HG03280 (cell line): ENCODE measurements at regions not wholly inside any gene's neighbourhood (a gene's known extent, or its start where the extent isn't known, plus 50 kb on each side); places are given as distances from the start of the nearest gene placed in this dataset.
"Not testable (repeated sequence)": the region's sequence is repeated elsewhere in the genome, so short reads cannot be mapped to it uniquely, and the experiment has no call there.

Experiments used
- ATAC-seq: cut with Tn5 transposase; IDR thresholded peaks from one replicate; pipeline ENCODE4 v1.9.1; 2021; ENCODE audit warnings: mild to moderate bottlenecking, moderate library complexity; ENCODE audit not compliant: unreplicated experiment

- no peak for ATAC-seq
Measured at GRCh38 chr14:40758076-40758475, 848.6 kb upstream of the LRFN5 start.

- no peak for ATAC-seq
Measured at GRCh38 chr14:40757376-40757950, 849.2 kb upstream of the LRFN5 start.

GRCh38 chr14:40733206-40733605 is 873.5 kb upstream of the LRFN5 start:
- ATAC-seq = no peak

- no peak for ATAC-seq
Measured at GRCh38 chr14:40727107-40727506, 879.6 kb upstream of the LRFN5 start.

- ATAC-seq = no peak
Measured at GRCh38 chr14:40713387-40713786, 893.3 kb upstream of the LRFN5 start.

- no peak for ATAC-seq
Measured at GRCh38 chr14:40697231-40697630, 909.4 kb upstream of the LRFN5 start.

- ATAC-seq = no peak
Measured at GRCh38 chr14:40694023-40694422, 912.7 kb upstream of the LRFN5 start.

GRCh38 chr14:40691066-40691465 is 915.6 kb upstream of the LRFN5 start:
- ATAC-seq = no peak

GRCh38 chr14:40685764-40686163 is 920.9 kb upstream of the LRFN5 start:
- ATAC-seq = no peak

GRCh38 chr14:40684328-40684727 is 922.3 kb upstream of the LRFN5 start:
- no peak for ATAC-seq

- no peak for ATAC-seq
Measured at GRCh38 chr14:40682131-40682913, 924.4 kb upstream of the LRFN5 start.

GRCh38 chr14:40679256-40679655 is 927.4 kb upstream of the LRFN5 start:
- ATAC-seq = no peak

- ATAC-seq = not testable (repeated sequence)
Measured at GRCh38 chr14:40677206-40677605, 929.5 kb upstream of the LRFN5 start.

GRCh38 chr14:40674502-40674901 is 932.2 kb upstream of the LRFN5 start:
- ATAC-seq = no peak

- ATAC-seq = no peak
Measured at GRCh38 chr14:40656311-40656710, 950.4 kb upstream of the LRFN5 start.

- no peak for ATAC-seq
Measured at GRCh38 chr14:40652089-40652691, 954.5 kb upstream of the LRFN5 start.

GRCh38 chr14:40630471-40630870 is 976.2 kb upstream of the LRFN5 start:
- no peak for ATAC-seq

GRCh38 chr14:40629551-40630137 is 977.0 kb upstream of the LRFN5 start:
- ATAC-seq = not testable (repeated sequence)

- ATAC-seq = no peak
Measured at GRCh38 chr14:40629144-40629543, 977.5 kb upstream of the LRFN5 start.

GRCh38 chr14:40623643-40624042 is 983.0 kb upstream of the LRFN5 start:
- ATAC-seq = no peak

GRCh38 chr14:40618225-40618898 is 988.3 kb upstream of the LRFN5 start:
- no peak for ATAC-seq
